ENCODE measurements at regions not wholly inside any gene's neighbourhood (a gene's known extent, or its start where the extent isn't known, plus 50 kb on each side); places are given as distances from the start of the nearest gene placed in this dataset.

DNA sequence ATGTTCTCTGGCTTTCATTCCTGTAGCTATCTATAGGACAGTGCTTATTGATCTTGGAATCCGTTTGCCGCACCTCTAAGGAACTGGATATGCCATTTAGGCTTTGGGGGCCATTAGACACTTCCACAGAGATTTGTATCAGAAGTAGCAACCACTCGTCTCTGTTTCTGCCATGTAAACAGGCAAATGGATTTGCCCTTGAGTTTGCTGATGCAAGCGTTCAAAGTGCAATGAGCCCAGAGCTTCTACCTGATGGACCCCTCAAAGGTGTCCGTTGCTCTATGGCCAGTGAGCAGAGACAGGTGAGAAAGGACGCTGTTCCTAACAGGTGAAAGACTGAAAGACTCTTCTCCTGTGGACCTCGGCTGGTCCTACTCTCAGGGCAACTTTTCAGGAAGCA, 302.9 kb downstream of the ZNF536 start:
- TF ChIP-seq, protein P1, sequence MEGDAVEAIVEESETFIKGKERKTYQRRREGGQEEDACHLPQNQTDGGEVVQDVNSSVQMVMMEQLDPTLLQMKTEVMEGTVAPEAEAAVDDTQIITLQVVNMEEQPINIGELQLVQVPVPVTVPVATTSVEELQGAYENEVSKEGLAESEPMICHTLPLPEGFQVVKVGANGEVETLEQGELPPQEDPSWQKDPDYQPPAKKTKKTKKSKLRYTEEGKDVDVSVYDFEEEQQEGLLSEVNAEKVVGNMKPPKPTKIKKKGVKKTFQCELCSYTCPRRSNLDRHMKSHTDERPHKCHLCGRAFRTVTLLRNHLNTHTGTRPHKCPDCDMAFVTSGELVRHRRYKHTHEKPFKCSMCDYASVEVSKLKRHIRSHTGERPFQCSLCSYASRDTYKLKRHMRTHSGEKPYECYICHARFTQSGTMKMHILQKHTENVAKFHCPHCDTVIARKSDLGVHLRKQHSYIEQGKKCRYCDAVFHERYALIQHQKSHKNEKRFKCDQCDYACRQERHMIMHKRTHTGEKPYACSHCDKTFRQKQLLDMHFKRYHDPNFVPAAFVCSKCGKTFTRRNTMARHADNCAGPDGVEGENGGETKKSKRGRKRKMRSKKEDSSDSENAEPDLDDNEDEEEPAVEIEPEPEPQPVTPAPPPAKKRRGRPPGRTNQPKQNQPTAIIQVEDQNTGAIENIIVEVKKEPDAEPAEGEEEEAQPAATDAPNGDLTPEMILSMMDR (IDR thresholded peaks at IDR 0.05; ENCODE audit: poor library complexity, severe bottlenecking): no peak
- TF ChIP-seq EZH2 (IDR thresholded peaks at IDR 0.05; ENCODE audit: borderline replicate concordance, insufficient read depth, low read length, poor library complexity, severe bottlenecking): no peak

Data from neural cell (in vitro differentiated cells).